ENCODE measurements at regions not wholly inside any gene's neighbourhood (a gene's known extent, or its start where the extent isn't known, plus 50 kb on each side); places are given as distances from the start of the nearest gene placed in this dataset.

GRCh38 chr18:60200558-60200957, 172.0 kb downstream of the MC4R start:
- Histone ChIP-seq H3K27ac (replicated peaks) (no peak overlapping the region), H3K36me3 (no peaks in the 10 kb centered on the region), H3K4me1 (no peaks in the 10 kb centered on the region), H3K9me3 (replicated peaks) (no peaks in the 10 kb centered on the region), H3K27me3 (ENCODE audit: low read depth) (no peaks in the 10 kb centered on the region), H3K4me3 (no peak overlapping the region)
- DNase-seq = no peak
- intact Hi-C loops (cut with micrococcal nuclease) = no loop called here
- no peak for TF ChIP-seq CTCF (IDR thresholded peaks at IDR 0.05; ENCODE audit: borderline replicate concordance)

- Histone ChIP-seq H3K27me3 (ENCODE audit: low read depth) (no peaks in the 10 kb centered on the region), H3K36me3 (no peaks in the 10 kb centered on the region), H3K9me3 (replicated peaks) (no peaks in the 10 kb centered on the region), H3K4me3 (no peak overlapping the region), H3K4me1 (no peaks in the 10 kb centered on the region), H3K27ac (replicated peaks) (no peak overlapping the region)
- no peak for TF ChIP-seq CTCF (IDR thresholded peaks at IDR 0.05; ENCODE audit: borderline replicate concordance)
- intact Hi-C loops (cut with micrococcal nuclease) = no loop called here
- DNase-seq = no peak
These were observed 173.1 kb downstream of the MC4R start for GRCh38 chr18:60199505-60199904.

GRCh38 chr18:60197671-60198462, 174.7 kb downstream of the MC4R start:
- intact Hi-C loops (cut with micrococcal nuclease) = no loop called here
- H3K4me3 ChIP-seq = no peak overlapping the region
- no peak for DNase-seq
- no peaks in the 10 kb centered on the region for H3K4me1 ChIP-seq
- H3K36me3 ChIP-seq = no peaks in the 10 kb centered on the region
- TF ChIP-seq CTCF (IDR thresholded peaks at IDR 0.05; ENCODE audit: borderline replicate concordance) = no peak
- no peaks in the 10 kb centered on the region for H3K27me3 ChIP-seq (ENCODE audit: low read depth)
- no peak overlapping the region for H3K27ac ChIP-seq (replicated peaks)
- no peaks in the 10 kb centered on the region for H3K9me3 ChIP-seq (replicated peaks)

- Histone ChIP-seq H3K27me3 (ENCODE audit: low read depth) (no peaks in the 10 kb centered on the region), H3K27ac (replicated peaks) (no peak overlapping the region), H3K4me3 (no peak overlapping the region), H3K4me1 (no peaks in the 10 kb centered on the region), H3K36me3 (no peaks in the 10 kb centered on the region), H3K9me3 (replicated peaks) (no peaks in the 10 kb centered on the region)
- DNase-seq = no peak
- intact Hi-C loops (cut with micrococcal nuclease) = no loop called here
- TF ChIP-seq CTCF (IDR thresholded peaks at IDR 0.05; ENCODE audit: borderline replicate concordance) = no peak
These were observed 175.6 kb downstream of the MC4R start for GRCh38 chr18:60196836-60197606.

- no peak for TF ChIP-seq CTCF (IDR thresholded peaks at IDR 0.05; ENCODE audit: borderline replicate concordance)
- intact Hi-C loops (cut with micrococcal nuclease) = no loop called here
- no peak for DNase-seq
- Histone ChIP-seq H3K27me3 (ENCODE audit: low read depth) (no peaks in the 10 kb centered on the region), H3K4me3 (no peak overlapping the region), H3K27ac (replicated peaks) (no peak overlapping the region), H3K36me3 (no peaks in the 10 kb centered on the region), H3K9me3 (replicated peaks) (no peaks in the 10 kb centered on the region), H3K4me1 (no peaks in the 10 kb centered on the region)
These were observed 178.8 kb downstream of the MC4R start for GRCh38 chr18:60193780-60194179.

All from left ventricle myocardium inferior (tissue), 1 donor.